Hindlimb muscle (tissue), 1 donor: ENCODE measurements at regions not wholly inside any gene's neighbourhood (a gene's known extent, or its start where the extent isn't known, plus 50 kb on each side); places are given as distances from the start of the nearest gene placed in this dataset.

Experiments
- DNase-seq: peaks from one replicate; pipeline ENCODE4 v3.0.0-alpha.2; 2013

GRCh38 chr18:26700728-26701127, 152.4 kb upstream of the KCTD1 start:
- DNase-seq = no peak

GRCh38 chr18:26700201-26700600, 151.8 kb upstream of the KCTD1 start:
- no peak for DNase-seq

GRCh38 chr18:26697186-26697884, 149.0 kb upstream of the KCTD1 start:
- no peak for DNase-seq

- no peak for DNase-seq
Measured at GRCh38 chr18:26696786-26697185, 148.4 kb upstream of the KCTD1 start.

GRCh38 chr18:26696308-26696707, 148.0 kb upstream of the KCTD1 start:
- no peak for DNase-seq

GRCh38 chr18:26689226-26689879, 141.0 kb upstream of the KCTD1 start:
- DNase-seq = no peak

- no peak for DNase-seq
Measured at GRCh38 chr18:26686532-26686931, 138.2 kb upstream of the KCTD1 start.

- DNase-seq = no peak
Measured at GRCh38 chr18:26685438-26686157, 137.2 kb upstream of the KCTD1 start.

GRCh38 chr18:26677957-26678356, 129.6 kb upstream of the KCTD1 start:
- DNase-seq = no peak

GRCh38 chr18:26667046-26667445, 118.7 kb upstream of the KCTD1 start:
- no peak for DNase-seq

GRCh38 chr18:26662996-26663395, 114.6 kb upstream of the KCTD1 start:
- no peak for DNase-seq

- DNase-seq = no peak
Measured at GRCh38 chr18:26657631-26658581, 109.6 kb upstream of the KCTD1 start.

- DNase-seq = peak; percentile 68
Measured at GRCh38 chr18:26656944-26657536, 108.7 kb upstream of the KCTD1 start.

- DNase-seq = no peak
Measured at GRCh38 chr18:26656431-26656943, 108.1 kb upstream of the KCTD1 start.

- peak; percentile 75 for DNase-seq
Measured at GRCh38 chr18:26655525-26656430, 107.4 kb upstream of the KCTD1 start.

- DNase-seq = peak; percentile 15
Measured at GRCh38 chr18:26654616-26655524, 106.5 kb upstream of the KCTD1 start.

- no peak for DNase-seq
Measured at GRCh38 chr18:26653943-26654615, 105.7 kb upstream of the KCTD1 start.

- DNase-seq = no peak
Measured at GRCh38 chr18:26652501-26652900, 104.1 kb upstream of the KCTD1 start.
